Thymus (tissue), 11 donors: ENCODE measurements at regions not wholly inside any gene's neighbourhood (a gene's known extent, or its start where the extent isn't known, plus 50 kb on each side); places are given as distances from the start of the nearest gene placed in this dataset.

Experiments used
- DNase-seq, 9 donors: peaks; one replicate each; pipeline ENCODE4 v3.0.0-alpha.2; 2013; ENCODE audit warnings: low spot score in 9 of 9, low read depth in 6 of 9, missing footprints in 1 of 9
- H3K27ac ChIP-seq, 2 donors: one replicate each; pipeline ENCODE4 v1.5.1; 2013; ENCODE audit warnings: control low read depth in 1 of 2, low read depth in 1 of 2, low read length in 1 of 2, mild to moderate bottlenecking in 1 of 2, moderate library complexity in 1 of 2
- H3K27me3 ChIP-seq, 2 donors: one replicate each; pipeline ENCODE4 v1.5.1; 2013; ENCODE audit warnings: low read length in 1 of 2; ENCODE audit not compliant: control insufficient read depth in 2 of 2, insufficient read depth in 1 of 2
- H3K36me3 ChIP-seq, 2 donors: one replicate each; pipeline ENCODE4 v1.5.1; 2013; ENCODE audit warnings: low read length in 1 of 2, mild to moderate bottlenecking in 1 of 2, moderate library complexity in 1 of 2; ENCODE audit not compliant: control insufficient read depth in 2 of 2, insufficient read depth in 2 of 2
- H3K4me1 ChIP-seq, 2 donors: one replicate each; pipeline ENCODE4 v1.5.1; 2013; ENCODE audit warnings: low read length in 2 of 2; ENCODE audit not compliant: control insufficient read depth in 2 of 2, insufficient read depth in 2 of 2
- H3K4me3 ChIP-seq, 2 donors: one replicate each; pipeline ENCODE4 v1.5.1; 2013; ENCODE audit warnings: low read length in 2 of 2, control low read depth in 1 of 2, mild to moderate bottlenecking in 1 of 2
- H3K9me3 ChIP-seq, 2 donors: one replicate each; pipeline ENCODE4 v1.5.1; 2013; ENCODE audit warnings: low read length in 1 of 2, mild to moderate bottlenecking in 1 of 2; ENCODE audit not compliant: control insufficient read depth in 2 of 2, insufficient read depth in 1 of 2
- WGBS: extraction: QIAGEN DNeasy Blood & Tissue Kit; methylation state at CpG from one replicate; pipeline ENCODE4 v1.1.7; 2013; 5-methylcytosine and 5-hydroxymethylcytosine counted together
- donor health status: healthy.

GRCh38 chr14:65813760-65814384 is 401.3 kb downstream of the FUT8 start:
- Histone ChIP-seq H3K4me3 (no peak overlapping the region), H3K36me3 (no peaks in the 10 kb centered on the region), H3K9me3 (peaks cover 4 to 7% of the 10 kb centered on the region in 2 donors), H3K4me1 (no peaks in the 10 kb centered on the region), H3K27me3 (no peaks in the 10 kb centered on the region), H3K27ac (no peak overlapping the region)
- DNase-seq: no peak
- 94% methylated on average over 3 of the region's 3 CpGs for WGBS

- Histone ChIP-seq H3K9me3 (no peaks in the 10 kb centered on the region), H3K27ac (no peak overlapping the region), H3K27me3 (no peaks in the 10 kb centered on the region), H3K4me3 (no peak overlapping the region), H3K36me3 (no peaks in the 10 kb centered on the region), H3K4me1 (no peaks in the 10 kb centered on the region)
- WGBS: 97% methylated on average over 4 of the region's 4 CpGs
- DNase-seq: no peak
Measured at GRCh38 chr14:65815127-65815526, 402.6 kb downstream of the FUT8 start.

GRCh38 chr14:65817011-65817410 is 404.5 kb downstream of the FUT8 start:
- DNase-seq: no peak
- no peaks in the 10 kb centered on the region for H3K9me3 ChIP-seq
- 94% methylated on average over 1 of the region's 1 CpG for WGBS
- H3K4me1 ChIP-seq: peaks cover 0 to 7% of the 10 kb centered on the region in 2 donors
- no peak overlapping the region for H3K27ac ChIP-seq
- no peaks in the 10 kb centered on the region for H3K36me3 ChIP-seq
- no peak overlapping the region for H3K4me3 ChIP-seq
- H3K27me3 ChIP-seq: no peaks in the 10 kb centered on the region

GRCh38 chr14:65819569-65819968 is 407.0 kb downstream of the FUT8 start:
- Histone ChIP-seq H3K4me1 (peaks cover 0 to 7% of the 10 kb centered on the region in 2 donors), H3K4me3 (no peak overlapping the region), H3K27me3 (no peaks in the 10 kb centered on the region), H3K36me3 (no peaks in the 10 kb centered on the region), H3K9me3 (no peaks in the 10 kb centered on the region), H3K27ac (no peak overlapping the region)
- WGBS: 96% methylated on average over 5 of the region's 5 CpGs
- DNase-seq: no peak

- no peaks in the 10 kb centered on the region for H3K9me3 ChIP-seq
- 79% methylated on average over 10 of the region's 10 CpGs for WGBS
Measured at GRCh38 chr14:65821224-65821753, 408.8 kb downstream of the FUT8 start.

GRCh38 chr14:65824285-65824977 is 411.9 kb downstream of the FUT8 start:
- H3K27me3 ChIP-seq: no peaks in the 10 kb centered on the region
- H3K36me3 ChIP-seq: no peaks in the 10 kb centered on the region
- peak; percentile 33 to 82 (median 64) for DNase-seq
- no peaks in the 10 kb centered on the region for H3K9me3 ChIP-seq
- 41% methylated on average over 4 of the region's 4 CpGs for WGBS
- H3K27ac ChIP-seq: no peak overlapping the region
- no peak overlapping the region for H3K4me3 ChIP-seq
- peaks cover 0 to 9% of the 10 kb centered on the region in 2 donors for H3K4me1 ChIP-seq

More at GRCh38 chr14:65821224-65821753, 408.8 kb downstream of the FUT8 start:
- H3K4me1 ChIP-seq: peaks cover 0 to 7% of the 10 kb centered on the region in 2 donors
- DNase-seq: no peak
- no peak overlapping the region for H3K4me3 ChIP-seq
- H3K27me3 ChIP-seq: no peaks in the 10 kb centered on the region
- H3K36me3 ChIP-seq: no peaks in the 10 kb centered on the region
- H3K27ac ChIP-seq: no peak overlapping the region

- H3K36me3 ChIP-seq: no peaks in the 10 kb centered on the region
- H3K27ac ChIP-seq: no peak overlapping the region
- peaks cover 0 to 9% of the 10 kb centered on the region in 2 donors for H3K4me1 ChIP-seq
- H3K27me3 ChIP-seq: no peaks in the 10 kb centered on the region
- H3K9me3 ChIP-seq: no peaks in the 10 kb centered on the region
- no peak overlapping the region for H3K4me3 ChIP-seq
- 26% methylated on average over 2 of the region's 2 CpGs for WGBS
- DNase-seq: no peak
Measured at GRCh38 chr14:65824978-65825299, 412.4 kb downstream of the FUT8 start.

- WGBS: 97% methylated on average over 6 of the region's 6 CpGs
- Histone ChIP-seq H3K4me1 (peaks cover 0 to 2% of the 10 kb centered on the region in 2 donors), H3K36me3 (no peaks in the 10 kb centered on the region), H3K27me3 (no peaks in the 10 kb centered on the region), H3K4me3 (no peak overlapping the region), H3K9me3 (no peaks in the 10 kb centered on the region), H3K27ac (no peak overlapping the region)
- no peak for DNase-seq
Measured at GRCh38 chr14:65826946-65827345, 414.4 kb downstream of the FUT8 start.

GRCh38 chr14:65827520-65827919 is 415.0 kb downstream of the FUT8 start:
- Histone ChIP-seq H3K27me3 (no peaks in the 10 kb centered on the region), H3K36me3 (no peaks in the 10 kb centered on the region), H3K9me3 (no peaks in the 10 kb centered on the region), H3K4me1 (peaks cover 0 to 2% of the 10 kb centered on the region in 2 donors), H3K27ac (no peak overlapping the region), H3K4me3 (no peak overlapping the region)
- DNase-seq: no peak
- WGBS: 89% methylated on average over 6 of the region's 6 CpGs
